WTC11 (cell line): ENCODE measurements at regions not wholly inside any gene's neighbourhood (a gene's known extent, or its start where the extent isn't known, plus 50 kb on each side); places are given as distances from the start of the nearest gene placed in this dataset.

Experiments used
- ATAC-seq: fragments of 200-7000 bp; cut with Tn5 transposase; 2 replicates; pipeline ENCODE4 v1.10.0; 2021; ENCODE audit warnings: mild to moderate bottlenecking, moderate library complexity
- CTCF ChIA-PET: fragments of 300-600 bp; sonication (Branson Sonifier 250); formaldehyde crosslinking; loops from one replicate; lab custom pipeline; 2021; ENCODE audit warnings: antibody characterized with exemption; lab: Charles Lee
- POLR2A ChIA-PET: fragments of 350-600 bp; sonication (Branson Sonifier 250); formaldehyde crosslinking; loops from one replicate; lab custom pipeline; 2021; ENCODE audit warnings: antibody characterized with exemption; lab: Charles Lee
- DNase-seq: peaks from one replicate; pipeline ENCODE4 v3.0.0; 2021; ENCODE audit warnings: low spot score
- H3K27ac Mint-ChIP-seq: 2 replicates; pipeline ENCODE4 v1.8.0; 2021; ENCODE audit warnings: mixed read lengths
- H3K27me3 Mint-ChIP-seq: 2 replicates; pipeline ENCODE4 v1.8.0; 2021; ENCODE audit warnings: low read depth, mild to moderate bottlenecking, moderate library complexity, mixed read lengths
- H3K36me3 Mint-ChIP-seq: 2 replicates; pipeline ENCODE4 v1.8.0; 2021; ENCODE audit warnings: mixed read lengths
- H3K4me1 Mint-ChIP-seq: 2 replicates; pipeline ENCODE4 v1.8.0; 2022; ENCODE audit warnings: mixed read lengths
- H3K4me3 Mint-ChIP-seq: 2 replicates; pipeline ENCODE4 v1.8.0; 2021; ENCODE audit warnings: mild to moderate bottlenecking, moderate library complexity, mixed read lengths
- H3K9me3 Mint-ChIP-seq: 2 replicates; pipeline ENCODE4 v1.8.0; 2021; ENCODE audit warnings: mixed read lengths
- AR ChIP-seq: fragments of 250-450 bp; sonication (Bioruptor Pico); IDR thresholded peaks from 2 replicates; pipeline ENCODE4 v1.9.0; 2021; ENCODE audit warnings: mild to moderate bottlenecking
- CREB1 ChIP-seq: sonication (generic); formaldehyde crosslinking; IDR thresholded peaks from 2 replicates; pipeline ENCODE4 v1.8.0; 2023; ENCODE audit warnings: mild to moderate bottlenecking, missing genetic modification reagents
- CREM ChIP-seq: sonication (generic); formaldehyde crosslinking; IDR thresholded peaks from 2 replicates; pipeline ENCODE4 v1.8.1; 2022; ENCODE audit warnings: mild to moderate bottlenecking, missing genetic modification reagents, moderate library complexity
- E2F5 ChIP-seq: sonication (generic); formaldehyde crosslinking; IDR thresholded peaks from 2 replicates; pipeline ENCODE4 v1.8.1; 2022; ENCODE audit warnings: mild to moderate bottlenecking, moderate library complexity, missing genetic modification reagents
- ELF4 ChIP-seq: sonication (generic); formaldehyde crosslinking; IDR thresholded peaks from 2 replicates; pipeline ENCODE4 v1.8.1; 2022; ENCODE audit warnings: low read depth, mild to moderate bottlenecking, moderate library complexity, missing genetic modification reagents
- EMX1 ChIP-seq: fragments of 250-450 bp; sonication (Bioruptor Pico); IDR thresholded peaks from 2 replicates; pipeline ENCODE4 v1.8.0; 2021; ENCODE audit warnings: mild to moderate bottlenecking
- ETV6 ChIP-seq: sonication (generic); formaldehyde crosslinking; IDR thresholded peaks from 2 replicates; pipeline ENCODE4 v1.8.1; 2022; ENCODE audit warnings: mild to moderate bottlenecking, missing genetic modification reagents
- FOXJ3 ChIP-seq: sonication (generic); formaldehyde crosslinking; IDR thresholded peaks from 2 replicates; pipeline ENCODE4 v1.9.0; 2021; ENCODE audit warnings: missing genetic modification reagents, mild to moderate bottlenecking, borderline replicate concordance
- HMGA2 ChIP-seq: fragments of 250-450 bp; sonication (Bioruptor Pico); IDR thresholded peaks from 2 replicates; pipeline ENCODE4 v1.4.0; 2021; ENCODE audit warnings: mild to moderate bottlenecking, moderate library complexity
- IRF2 ChIP-seq: sonication (generic); formaldehyde crosslinking; IDR thresholded peaks from 2 replicates; pipeline ENCODE4 v1.8.0; 2022; ENCODE audit warnings: low read depth, missing genetic modification reagents, borderline replicate concordance
- JAZF1 ChIP-seq: fragments of 250-450 bp; sonication (Bioruptor Pico); IDR thresholded peaks from 2 replicates; pipeline ENCODE4 v1.9.0; 2021; ENCODE audit warnings: moderate library complexity, mild to moderate bottlenecking, inconsistent platforms
- KAT7 ChIP-seq: sonication (generic); formaldehyde crosslinking; IDR thresholded peaks from 2 replicates; pipeline ENCODE4 v1.8.1; 2023; ENCODE audit warnings: missing genetic modification reagents, mild to moderate bottlenecking, borderline replicate concordance
- MAX ChIP-seq: sonication (generic); formaldehyde crosslinking; IDR thresholded peaks from 2 replicates; pipeline ENCODE4 v1.8.0; 2022; ENCODE audit warnings: mild to moderate bottlenecking, missing genetic modification reagents
- MYBL2 ChIP-seq: sonication (generic); formaldehyde crosslinking; IDR thresholded peaks from 2 replicates; pipeline ENCODE4 v1.8.1; 2023; ENCODE audit warnings: mild to moderate bottlenecking, moderate library complexity, missing genetic modification reagents
- NFATC4 ChIP-seq: fragments of 250-450 bp; sonication (Bioruptor Pico); IDR thresholded peaks from 2 replicates; pipeline ENCODE4 v1.9.0; 2021; ENCODE audit warnings: mild to moderate bottlenecking
- NR2C2 ChIP-seq: sonication (generic); formaldehyde crosslinking; IDR thresholded peaks from 2 replicates; pipeline ENCODE4 v1.8.0; 2022; ENCODE audit warnings: mild to moderate bottlenecking, missing genetic modification reagents
- OVOL2 ChIP-seq: fragments of 250-450 bp; sonication (Bioruptor Pico); IDR thresholded peaks from 2 replicates; pipeline ENCODE4 v1.9.0; 2021; ENCODE audit warnings: mild to moderate bottlenecking, borderline replicate concordance
- RELA ChIP-seq: sonication (generic); formaldehyde crosslinking; IDR thresholded peaks from 2 replicates; pipeline ENCODE4 v1.8.1; 2022; ENCODE audit warnings: missing genetic modification reagents, mild to moderate bottlenecking, borderline replicate concordance
- SMAD4 ChIP-seq: sonication (generic); formaldehyde crosslinking; IDR thresholded peaks from 2 replicates; pipeline ENCODE4 v1.8.0; 2022; ENCODE audit warnings: mild to moderate bottlenecking, missing genetic modification reagents
- SP1 ChIP-seq: sonication (generic); formaldehyde crosslinking; conservative IDR thresholded peaks from 2 replicates; pipeline ENCODE4 v1.8.1; 2022; ENCODE audit warnings: missing genetic modification reagents
- STAT6 ChIP-seq: sonication (generic); formaldehyde crosslinking; conservative IDR thresholded peaks from 2 replicates; pipeline ENCODE4 v1.8.1; 2023; ENCODE audit warnings: mild to moderate bottlenecking, low read depth, missing genetic modification reagents, moderate library complexity
- TEAD4 ChIP-seq: sonication (generic); formaldehyde crosslinking; IDR thresholded peaks from 2 replicates; pipeline ENCODE4 v1.8.0; 2022; ENCODE audit warnings: mild to moderate bottlenecking, missing genetic modification reagents
- USF2 ChIP-seq: sonication (generic); formaldehyde crosslinking; IDR thresholded peaks from 2 replicates; pipeline ENCODE4 v1.8.1; 2023; ENCODE audit warnings: mild to moderate bottlenecking, missing genetic modification reagents, moderate library complexity
- ZMAT4 ChIP-seq: fragments of 250-450 bp; sonication (Bioruptor Pico); IDR thresholded peaks from 2 replicates; pipeline ENCODE4 v1.9.0; 2021; ENCODE audit warnings: mild to moderate bottlenecking
- ZNF121 ChIP-seq: sonication (generic); formaldehyde crosslinking; IDR thresholded peaks from 2 replicates; pipeline ENCODE4 v1.8.0; 2023; ENCODE audit warnings: missing genetic modification reagents
- ZNF232 ChIP-seq: sonication (generic); formaldehyde crosslinking; IDR thresholded peaks from 2 replicates; pipeline ENCODE4 v1.8.0; 2022; ENCODE audit warnings: mild to moderate bottlenecking, missing genetic modification reagents
- ZNF263 ChIP-seq: sonication (generic); formaldehyde crosslinking; IDR thresholded peaks from 2 replicates; pipeline ENCODE4 v1.8.1; 2022; ENCODE audit warnings: low read depth, mild to moderate bottlenecking, moderate library complexity, missing genetic modification reagents
- ZNF317 ChIP-seq: sonication (generic); formaldehyde crosslinking; IDR thresholded peaks from 2 replicates; pipeline ENCODE4 v1.8.1; 2023; ENCODE audit warnings: low read depth, mild to moderate bottlenecking, moderate library complexity, missing genetic modification reagents, borderline replicate concordance
- ZNF671 ChIP-seq: fragments of 250-450 bp; sonication (Bioruptor Pico); IDR thresholded peaks from 2 replicates; pipeline ENCODE4 v1.8.0; 2021; ENCODE audit warnings: mild to moderate bottlenecking

GRCh38 chr18:61655630-61656029 lies 237.2 kb downstream of the RNF152 start (continued):
- TF ChIP-seq SP1 (CRISPR knock-in tag) (no peak), EMX1 (no peak), NFATC4 (CRISPR knock-in tag) (no peak), ZMAT4 (no peak), MAX (no peak), ZNF671 (no peak), ELF4 (CRISPR knock-in tag) (no peak), OVOL2 (CRISPR knock-in tag) (no peak), MYBL2 (CRISPR knock-in tag) (no peak), HMGA2 (CRISPR knock-in tag) (no peak)

- no peak overlapping the region for H3K27ac Mint-ChIP-seq
Measured at GRCh38 chr18:61653823-61654551, 238.8 kb downstream of the RNF152 start.

GRCh38 chr18:61651880-61652268 lies 240.9 kb downstream of the RNF152 start:
- DNase-seq (no peak), ATAC-seq (no peak)
- ChIA-PET CTCF (no interaction called here), POLR2A (interaction anchor here (0.6 kb wide), 1 partner anchor 157 kb away, joined by 5 read pairs; no protein-coding TSS in a partner anchor)
- Mint-ChIP-seq H3K27me3 (no peaks in the 10 kb centered on the region), H3K9me3 (peaks cover 5% of the 10 kb centered on the region), H3K36me3 (no peaks in the 10 kb centered on the region; the same call in 1 of the 2 replicates), H3K4me3 (no peak overlapping the region), H3K4me1 (peaks cover 11% of the 10 kb centered on the region), H3K27ac (no peak overlapping the region)
- no peak for TF ChIP-seq USF2 (CRISPR knock-in tag)
- TF ChIP-seq ELF4 (CRISPR knock-in tag) = no peak
- no peak for TF ChIP-seq FOXJ3
- TF ChIP-seq TEAD4 (CRISPR knock-in tag) = no peak
- no peak for TF ChIP-seq ZNF317
- TF ChIP-seq JAZF1 (CRISPR knock-in tag) = no peak
- no peak for TF ChIP-seq E2F5 (CRISPR knock-in tag)
- TF ChIP-seq CREM (CRISPR knock-in tag) = no peak
- TF ChIP-seq AR = no peak
- TF ChIP-seq KAT7 (CRISPR knock-in tag) = no peak
- no peak for TF ChIP-seq NR2C2 (CRISPR knock-in tag)
- no peak for TF ChIP-seq STAT6 (CRISPR knock-in tag)
- no peak for TF ChIP-seq SMAD4 (CRISPR knock-in tag)
- TF ChIP-seq ETV6 = no peak
- no peak for TF ChIP-seq ZNF263

More at GRCh38 chr18:61653823-61654551, 238.8 kb downstream of the RNF152 start:
- H3K4me3 Mint-ChIP-seq = no peak overlapping the region
- DNase-seq (no peak), ATAC-seq (no peak)
- H3K36me3 Mint-ChIP-seq = peaks cover 7% of the 10 kb centered on the region
- ChIA-PET CTCF (no interaction called here), POLR2A (no interaction called here)
- no peaks in the 10 kb centered on the region; the same call in 1 of the 2 replicates for H3K27me3 Mint-ChIP-seq
- H3K9me3 Mint-ChIP-seq = peaks cover 13% of the 10 kb centered on the region
- TF ChIP-seq IRF2 (CRISPR knock-in tag) (no peak), ZNF671 (no peak), CREB1 (no peak), FOXJ3 (no peak), RELA (no peak), ZNF232 (CRISPR knock-in tag) (no peak), ZMAT4 (no peak), ZNF121 (CRISPR knock-in tag) (no peak)
- TF ChIP-seq, all 79 proteins: peak for 0
- peaks cover 10% of the 10 kb centered on the region for H3K4me1 Mint-ChIP-seq
